GM23338 (cell line): ENCODE measurements at regions not wholly inside any gene's neighbourhood (a gene's known extent, or its start where the extent isn't known, plus 50 kb on each side); places are given as distances from the start of the nearest gene placed in this dataset.

ENCODE experiments used
- ATAC-seq: fragments of 200-7000 bp; cut with Tn5 transposase; 3 replicates; pipeline ENCODE4 v1.9.1; 2020
- DNase-seq: peaks from one replicate; pipeline ENCODE4 v3.0.0-alpha.2; 2015; ENCODE audit warnings: low spot score
- H2AFZ ChIP-seq: fragments of 200-600 bp; sonication (generic); 2 replicates; pipeline ENCODE4 v1.8.0; 2016; ENCODE audit warnings: antibody characterized with exemption, mild to moderate bottlenecking, moderate library complexity
- H3F3A ChIP-seq: fragments of 200-600 bp; sonication (generic); replicated peaks from 2 replicates; pipeline ENCODE4 v1.8.0; 2017; ENCODE audit warnings: antibody characterized with exemption, mixed run types, low read depth
- H3K27ac ChIP-seq: fragments of 200-600 bp; sonication (generic); 2 replicates; pipeline ENCODE4 v1.6.1; 2016; ENCODE audit warnings: low read depth
- H3K27me3 ChIP-seq: fragments of 200-600 bp; sonication (generic); 2 replicates; pipeline ENCODE4 v1.8.0; 2016; ENCODE audit warnings: mild to moderate bottlenecking, mixed run types, moderate library complexity; ENCODE audit not compliant: insufficient read depth
- H3K36me3 ChIP-seq: fragments of 200-600 bp; sonication (generic); 2 replicates; pipeline ENCODE4 v1.8.0; 2016; ENCODE audit warnings: mild to moderate bottlenecking; ENCODE audit not compliant: insufficient read depth
- H3K4me1 ChIP-seq: fragments of 200-600 bp; sonication (generic); 2 replicates; pipeline ENCODE4 v1.8.0; 2016; ENCODE audit warnings: mild to moderate bottlenecking, moderate library complexity; ENCODE audit not compliant: insufficient read depth
- H3K4me2 ChIP-seq: fragments of 200-600 bp; sonication (generic); 2 replicates; pipeline ENCODE4 v1.7.1; 2017; ENCODE audit warnings: mixed run types
- H3K4me3 ChIP-seq: fragments of 200-600 bp; sonication (generic); 2 replicates; pipeline ENCODE4 v1.6.1; 2016; ENCODE audit warnings: mixed run types
- H3K79me2 ChIP-seq: fragments of 200-600 bp; sonication (generic); replicated peaks from 2 replicates; pipeline ENCODE4 v1.8.0; 2017; ENCODE audit warnings: mild to moderate bottlenecking; ENCODE audit not compliant: insufficient read depth
- H3K9me2 ChIP-seq: fragments of 200-600 bp; sonication (generic); 2 replicates; pipeline ENCODE4 v1.8.0; 2017; ENCODE audit not compliant: insufficient read depth
- H4K20me1 ChIP-seq: fragments of 200-600 bp; sonication (generic); replicated peaks from 2 replicates; pipeline ENCODE4 v1.8.0; 2017; ENCODE audit warnings: mild to moderate bottlenecking; ENCODE audit not compliant: insufficient read depth
- H3K27ac Mint-ChIP-seq: 2 replicates; pipeline ENCODE4 v1.8.0; 2020; ENCODE audit warnings: inconsistent platforms, mild to moderate bottlenecking, moderate library complexity, mixed read lengths
- H3K27me3 Mint-ChIP-seq: 3 replicates; pipeline ENCODE4 v1.8.0; 2022; ENCODE audit warnings: low read depth, mild to moderate bottlenecking, moderate library complexity, mixed read lengths, inconsistent platforms; ENCODE audit not compliant: insufficient read depth, poor library complexity
- H3K36me3 Mint-ChIP-seq: 3 replicates; pipeline ENCODE4 v1.8.0; 2021; ENCODE audit warnings: low read depth, mild to moderate bottlenecking, inconsistent platforms, moderate library complexity, mixed read lengths
- H3K4me1 Mint-ChIP-seq: 3 replicates; pipeline ENCODE4 v1.8.0; 2020; ENCODE audit warnings: mild to moderate bottlenecking, inconsistent platforms, mixed read lengths
- H3K4me3 Mint-ChIP-seq: 3 replicates; pipeline ENCODE4 v1.8.0; 2021; ENCODE audit warnings: moderate library complexity, mild to moderate bottlenecking, inconsistent platforms, mixed read lengths
- H3K9me3 Mint-ChIP-seq: 3 replicates; pipeline ENCODE4 v1.8.0; 2020; ENCODE audit warnings: moderate library complexity, mild to moderate bottlenecking, inconsistent platforms, mixed read lengths
- CREB1 ChIP-seq: fragments of 250-450 bp; sonication (Bioruptor Pico); IDR thresholded peaks from 2 replicates; pipeline ENCODE4 v1.5.0; 2020; ENCODE audit warnings: low read depth, mild to moderate bottlenecking, moderate library complexity
- EZH2 ChIP-seq: fragments of 200-600 bp; sonication (generic); IDR thresholded peaks from one replicate; pipeline ENCODE4 v1.8.0; 2017; ENCODE audit warnings: antibody characterized with exemption, mild to moderate bottlenecking, low read depth; ENCODE audit not compliant: unreplicated experiment
- JUNB ChIP-seq: IDR thresholded peaks from one replicate; pipeline ENCODE4 v1.6.1; 2016; ENCODE audit warnings: antibody characterized with exemption; ENCODE audit not compliant: unreplicated experiment
- NANOG ChIP-seq: IDR thresholded peaks from 2 replicates; pipeline ENCODE4 v1.6.1; 2016; ENCODE audit warnings: antibody characterized with exemption, borderline replicate concordance
- ZNF462 ChIP-seq: fragments of 250-450 bp; sonication (Bioruptor Pico); IDR thresholded peaks from 2 replicates; pipeline ENCODE4 v1.5.0; 2020; ENCODE audit warnings: mild to moderate bottlenecking, moderate library complexity

- Histone ChIP-seq H4K20me1 (no peaks in the 10 kb centered on the region), H3F3A (no peaks in the 10 kb centered on the region), H3K27me3 (no peaks in the 10 kb centered on the region), H2AFZ (no peak overlapping the region), H3K79me2 (no peaks in the 10 kb centered on the region), H3K27ac (no peak overlapping the region), H3K4me2 (no peak overlapping the region), H3K4me3 (no peak overlapping the region), H3K36me3 (peaks cover 4% of the 10 kb centered on the region; the same call in 1 of the 2 replicates), H3K4me1 (no peaks in the 10 kb centered on the region; the same call in 1 of the 2 replicates), H3K9me2 (no peaks in the 10 kb centered on the region)
- ATAC-seq, result no peak
- H3K9me3 Mint-ChIP-seq, result peaks cover 28% of the 10 kb centered on the region
- no peak for TF ChIP-seq EZH2
- peaks cover 4% of the 10 kb centered on the region for H3K27me3 Mint-ChIP-seq
- no peak overlapping the region for H3K27ac Mint-ChIP-seq
- H3K4me1 Mint-ChIP-seq, result no peaks in the 10 kb centered on the region
- H3K4me3 Mint-ChIP-seq, result no peak overlapping the region
- DNase-seq, result no peak
- peaks cover 23% of the 10 kb centered on the region for H3K36me3 Mint-ChIP-seq
These were observed 1060.0 kb downstream of the NAALADL2 start for GRCh38 chr3:175919133-175919532.

- no peaks in the 10 kb centered on the region for H3K79me2 ChIP-seq
- H3K4me3 ChIP-seq, result no peak overlapping the region
- Mint-ChIP-seq H3K27ac (no peak overlapping the region), H3K4me3 (no peak overlapping the region), H3K36me3 (peaks cover 23% of the 10 kb centered on the region), H3K4me1 (no peaks in the 10 kb centered on the region), H3K9me3 (peaks cover 28% of the 10 kb centered on the region), H3K27me3 (peaks cover 4% of the 10 kb centered on the region)
- no peaks in the 10 kb centered on the region for H3K27me3 ChIP-seq
- DNase-seq, result no peak
- TF ChIP-seq JUNB (no peak), CREB1 (CRISPR knock-in tag) (no peak), ZNF462 (no peak), NANOG (no peak)
- H3K4me2 ChIP-seq, result no peak overlapping the region
- no peaks in the 10 kb centered on the region; the same call in 1 of the 2 replicates for H3K4me1 ChIP-seq
- no peak overlapping the region for H2AFZ ChIP-seq
- no peak overlapping the region for H3K27ac ChIP-seq
- no peak for ATAC-seq
- H3F3A ChIP-seq, result no peaks in the 10 kb centered on the region
- H4K20me1 ChIP-seq, result no peaks in the 10 kb centered on the region
- no peaks in the 10 kb centered on the region for H3K9me2 ChIP-seq
- peaks cover 4% of the 10 kb centered on the region; the same call in 1 of the 2 replicates for H3K36me3 ChIP-seq
These were observed 1057.2 kb downstream of the NAALADL2 start for GRCh38 chr3:175916191-175916934.
